ENCODE measurements at regions not wholly inside any gene's neighbourhood (a gene's known extent, or its start where the extent isn't known, plus 50 kb on each side); places are given as distances from the start of the nearest gene placed in this dataset.

GRCh38 chr13:38239874-38240273 is 109.8 kb upstream of the UFM1 start:
- TF ChIP-seq ZNF274 (IDR thresholded peaks at IDR 0.05; ENCODE audit: low read depth, low read length), result no peak
- TF ChIP-seq YY1 (IDR thresholded peaks at IDR 0.05; ENCODE audit: insufficient read depth, insufficient read length), result no peak
